HG03354 (cell line): ENCODE measurements at regions not wholly inside any gene's neighbourhood (a gene's known extent, or its start where the extent isn't known, plus 50 kb on each side); places are given as distances from the start of the nearest gene placed in this dataset.
A peak's percentile ranks its signal among the peaks of the same experiment; 100 is the strongest.
"Not testable (repeated sequence)": the region's sequence is repeated elsewhere in the genome, so short reads cannot be mapped to it uniquely, and the experiment has no call there.

Source experiments
- ATAC-seq: cut with Tn5 transposase; IDR thresholded peaks from one replicate; pipeline ENCODE4 v1.9.1; 2021; ENCODE audit warnings: mild to moderate bottlenecking; ENCODE audit not compliant: unreplicated experiment, poor library complexity, severe bottlenecking

DNA sequence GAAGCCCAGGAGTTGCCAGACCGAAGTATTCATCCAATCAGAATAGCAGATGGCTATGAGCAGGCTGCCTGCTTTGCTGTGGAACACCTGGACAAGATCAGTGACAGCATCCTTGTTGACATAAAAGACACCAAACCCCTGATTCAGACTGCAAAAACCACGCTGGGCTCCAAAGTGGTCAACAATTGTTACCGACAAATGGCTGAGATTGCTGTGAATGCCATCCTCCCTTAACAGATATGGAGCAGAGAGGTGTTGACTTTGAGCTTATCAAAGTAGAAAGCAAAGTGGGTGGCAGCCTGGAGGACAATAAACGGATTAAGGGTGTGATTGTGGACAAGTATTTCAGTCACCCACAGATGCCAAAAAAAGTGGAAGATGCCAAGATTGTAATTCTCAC lies 250.3 kb upstream of the OBI1 start:
- ATAC-seq, result no peak

GRCh38 chr13:78907006-78907405 lies 248.1 kb upstream of the OBI1 start:
- ATAC-seq, result no peak

GRCh38 chr13:78897200-78897599 lies 238.2 kb upstream of the OBI1 start:
- no peak for ATAC-seq

DNA sequence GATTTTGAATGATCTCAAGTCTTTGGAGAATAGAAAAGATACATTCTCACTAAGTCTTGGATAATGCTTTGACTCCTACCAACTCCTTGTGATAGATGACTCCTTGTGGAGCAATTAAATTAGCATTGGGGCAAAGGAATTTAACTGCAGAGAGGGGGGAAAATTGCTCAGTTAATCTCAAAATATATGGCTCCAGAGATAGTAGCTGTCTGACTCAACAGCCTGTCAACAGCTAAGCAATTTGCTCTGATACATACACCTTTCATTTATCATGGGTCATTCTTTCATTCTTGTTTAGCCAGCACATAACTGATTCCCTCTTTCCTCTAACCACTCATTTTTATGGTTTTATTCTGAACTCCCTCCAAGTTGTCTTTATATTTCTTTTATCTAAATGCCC lies 225.6 kb upstream of the OBI1 start:
- ATAC-seq, result no peak

- ATAC-seq, result no peak
Measured at GRCh38 chr13:78881751-78882150, 222.8 kb upstream of the OBI1 start.

- no peak for ATAC-seq
Measured at GRCh38 chr13:78881054-78881453, 222.1 kb upstream of the OBI1 start.

DNA sequence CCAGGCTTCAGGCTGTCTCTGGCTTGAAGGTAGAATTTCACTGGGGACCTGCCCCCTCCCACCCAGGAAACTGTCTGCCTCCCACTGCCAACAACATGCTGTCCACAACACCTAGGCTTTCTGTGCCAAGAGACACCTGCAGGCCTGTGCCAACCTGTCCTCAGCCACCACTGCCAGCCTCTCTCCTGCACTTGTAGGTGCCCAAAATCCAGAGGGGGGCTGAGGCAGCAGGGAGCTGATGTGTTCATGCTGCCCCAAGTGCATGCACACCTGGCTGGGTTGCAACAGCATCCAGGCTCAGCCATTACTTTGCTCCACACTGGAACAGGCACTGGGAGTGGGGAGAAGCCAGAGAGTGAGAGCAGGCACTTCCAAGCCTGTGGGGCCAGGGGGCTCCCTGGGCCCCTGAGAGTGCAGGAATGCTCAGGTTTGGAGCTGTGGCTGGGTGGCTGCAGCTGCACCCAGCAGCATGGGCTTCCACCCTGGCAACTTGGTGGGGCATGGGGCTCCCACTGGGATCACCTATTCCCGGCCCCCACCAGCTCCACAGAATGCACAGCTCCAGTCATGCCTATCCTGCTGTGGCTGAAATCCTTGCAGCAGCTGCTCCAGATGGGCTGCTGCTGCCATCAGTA lies 218.1 kb upstream of the OBI1 start:
- ATAC-seq, result no peak

GRCh38 chr13:78875792-78876580 lies 217.0 kb upstream of the OBI1 start:
- ATAC-seq, result peak; percentile 80

DNA sequence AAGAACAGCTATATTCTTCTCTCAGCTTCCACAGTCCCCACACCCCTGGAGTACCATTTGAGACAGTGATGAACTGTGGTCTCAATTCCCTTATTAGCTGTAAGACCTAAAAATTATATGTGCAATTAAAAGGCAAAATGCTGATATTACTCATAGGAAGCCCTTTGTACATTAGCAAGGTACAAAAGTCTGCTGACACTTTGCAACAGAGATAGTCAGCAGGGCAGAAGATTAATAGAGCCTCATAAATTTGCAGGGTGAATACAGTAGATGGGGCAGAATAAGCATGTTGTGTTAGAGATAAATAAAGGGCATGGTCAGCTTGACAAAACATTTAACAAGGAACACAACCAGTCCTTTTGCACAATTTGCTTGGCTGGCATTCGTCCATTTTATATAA lies 210.0 kb upstream of the OBI1 start:
- ATAC-seq, result no peak

- ATAC-seq, result no peak
Measured at GRCh38 chr13:78867655-78868054, 208.7 kb upstream of the OBI1 start.

DNA sequence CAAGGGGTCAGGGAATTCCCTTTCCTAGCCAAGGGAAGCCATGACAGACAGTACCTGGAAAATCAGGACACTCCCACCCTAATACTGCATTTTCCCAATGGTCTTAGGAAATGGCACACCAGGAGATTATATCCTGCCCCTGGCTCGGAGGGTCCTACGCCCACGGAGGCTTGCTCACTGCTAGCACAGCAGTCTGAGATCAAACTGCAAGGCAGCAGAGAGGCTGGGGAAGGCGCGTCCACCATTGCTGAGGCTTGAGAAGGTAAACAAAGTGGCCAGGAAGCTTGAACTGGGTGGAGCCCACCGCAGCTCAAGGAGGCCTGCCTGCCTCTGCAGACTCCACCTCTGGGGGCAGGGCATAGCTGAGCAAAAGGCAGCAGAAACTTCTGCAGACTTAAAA lies 207.1 kb upstream of the OBI1 start:
- not testable (repeated sequence) for ATAC-seq

DNA sequence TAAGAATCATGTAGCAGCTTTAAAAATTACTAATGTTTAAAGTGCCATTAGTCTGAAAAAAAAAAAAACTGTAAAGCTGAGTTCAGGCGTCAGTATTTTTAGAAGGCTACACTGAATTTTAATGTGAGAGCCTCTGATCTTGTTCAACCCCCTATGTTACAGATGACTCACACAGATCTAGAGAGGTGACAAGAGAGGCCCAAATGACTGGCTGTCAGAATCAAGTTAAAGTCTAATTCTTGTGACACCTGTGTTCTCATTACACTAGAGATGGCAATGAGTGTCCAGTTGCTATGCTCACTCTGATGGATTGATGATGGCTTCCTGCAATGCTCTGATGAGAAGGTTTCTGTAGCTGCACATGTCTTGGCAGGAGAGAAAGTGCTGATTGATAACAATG lies 203.5 kb upstream of the OBI1 start:
- ATAC-seq, result no peak

- no peak for ATAC-seq
Measured at GRCh38 chr13:78852709-78853108, 193.8 kb upstream of the OBI1 start.

DNA sequence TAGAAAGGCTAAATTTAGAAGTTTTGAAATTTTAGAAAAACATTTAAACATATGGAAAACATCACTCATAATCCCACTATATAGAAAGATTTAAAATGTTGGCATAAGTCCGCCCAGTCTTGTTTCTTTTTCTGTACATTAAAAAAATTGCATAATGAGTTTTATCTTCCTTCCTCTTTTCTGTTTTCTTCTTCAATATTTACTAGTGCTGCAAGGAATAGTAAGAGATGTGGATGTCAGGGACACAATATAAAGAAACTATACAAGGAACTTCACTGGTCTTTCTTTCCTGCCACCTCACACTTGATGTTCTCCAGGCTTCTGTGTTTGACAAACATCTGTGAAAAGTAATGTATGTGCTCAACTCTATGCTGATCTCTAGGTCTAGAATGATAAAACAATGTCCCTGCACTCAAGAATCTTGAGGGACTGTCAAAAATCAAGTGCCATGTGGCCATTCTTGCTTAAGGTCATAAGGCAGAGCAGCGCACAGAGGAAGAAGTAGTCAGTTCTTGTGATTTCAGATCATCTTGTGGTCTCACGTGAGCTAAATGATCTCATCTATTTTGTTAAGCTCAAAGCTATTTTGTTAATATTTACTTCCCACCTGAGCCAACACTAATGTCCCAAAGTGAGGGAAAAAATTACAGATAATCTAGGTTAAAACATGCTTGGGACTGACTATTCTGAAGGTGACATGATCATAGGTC lies 186.9 kb upstream of the OBI1 start:
- ATAC-seq, result no peak

DNA sequence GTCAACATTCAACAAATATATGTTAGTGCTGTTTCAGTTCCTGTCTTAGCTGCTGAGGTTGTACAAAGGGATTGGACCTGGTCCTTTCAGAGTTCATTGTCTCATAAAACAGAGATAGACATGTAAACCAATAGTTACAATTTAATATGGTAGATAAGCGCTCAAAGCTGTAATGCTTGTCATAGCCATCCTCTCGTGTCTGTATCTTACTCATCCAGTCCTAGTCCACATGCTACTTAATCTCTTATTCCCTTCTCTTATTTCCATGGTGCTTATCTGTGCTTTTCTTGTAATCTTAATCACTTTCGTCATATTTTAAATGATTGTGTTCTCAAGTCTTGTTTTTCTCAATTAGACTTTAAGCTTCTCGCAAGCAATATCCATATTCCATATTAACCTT lies 185.2 kb upstream of the OBI1 start:
- ATAC-seq, result no peak

DNA sequence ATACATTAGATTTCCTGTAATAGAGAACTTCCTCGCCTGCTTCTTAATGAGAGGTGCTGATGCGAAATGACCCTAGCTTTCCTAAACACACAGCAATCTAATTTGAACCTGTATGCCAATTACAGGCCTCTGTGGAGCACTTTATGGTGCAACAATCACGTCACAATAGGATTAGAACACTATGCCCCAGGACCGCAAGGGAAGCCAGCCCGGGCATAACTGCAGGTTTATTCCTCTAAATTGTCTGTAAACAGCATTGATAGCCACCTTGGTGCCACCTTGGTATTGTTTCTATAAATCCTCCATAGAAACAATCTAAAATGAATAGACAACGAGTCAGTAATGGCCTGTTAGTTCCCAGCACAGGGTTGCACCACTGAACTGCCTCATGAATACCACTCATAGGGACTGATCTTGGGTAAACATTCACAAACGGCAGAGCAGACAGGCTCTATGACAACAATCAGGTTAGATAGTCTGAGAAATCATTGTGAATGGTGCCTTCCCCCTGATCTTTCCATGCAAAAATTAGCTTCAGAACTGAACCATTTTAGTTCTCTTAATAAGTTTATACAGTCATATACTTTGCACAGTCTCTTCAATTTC lies 182.5 kb upstream of the OBI1 start:
- ATAC-seq, result no peak

DNA sequence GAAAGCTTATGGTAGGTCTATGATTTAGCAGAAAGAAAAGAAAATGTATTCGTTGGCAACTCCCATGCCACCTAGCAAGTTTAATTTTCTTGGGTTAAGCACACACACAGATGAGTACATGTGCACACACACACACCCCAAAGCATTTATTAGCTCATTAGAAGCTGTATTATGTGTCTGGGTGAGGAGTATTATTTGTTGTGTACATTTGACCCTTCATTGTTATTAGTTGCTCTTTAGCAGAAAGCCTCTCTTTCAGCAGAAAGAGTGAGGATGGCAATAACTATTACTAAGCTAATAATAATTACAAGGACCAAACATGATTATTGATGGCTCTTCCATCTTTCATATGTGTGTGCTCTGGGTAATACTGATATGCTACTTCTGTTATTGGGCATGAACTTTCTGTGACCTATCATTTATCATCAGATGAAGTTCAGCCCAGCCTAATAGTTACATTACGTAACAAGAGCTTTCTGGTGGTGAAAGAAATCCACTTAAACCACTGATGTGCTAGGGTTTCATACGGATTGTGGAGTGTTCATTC lies 177.4 kb upstream of the OBI1 start:
- no peak for ATAC-seq

- ATAC-seq, result no peak
Measured at GRCh38 chr13:78832461-78832860, 173.5 kb upstream of the OBI1 start.

- ATAC-seq, result no peak
Measured at GRCh38 chr13:78830508-78830907, 171.6 kb upstream of the OBI1 start.

GRCh38 chr13:78829821-78830220 lies 170.9 kb upstream of the OBI1 start:
- ATAC-seq, result no peak
